NB4 (cell line): ENCODE measurements at regions not wholly inside any gene's neighbourhood (a gene's known extent, or its start where the extent isn't known, plus 50 kb on each side); places are given as distances from the start of the nearest gene placed in this dataset.
"Not testable (repeated sequence)": the region's sequence is repeated elsewhere in the genome, so short reads cannot be mapped to it uniquely, and the experiment has no call there.

Experiments used
- DNase-seq: peaks from one replicate; pipeline ENCODE4 v3.0.0; 2010; ENCODE audit warnings: low read depth
- H3K4me3 ChIP-seq: one replicate; pipeline ENCODE4 v1.5.1; 2011; ENCODE audit warnings: mild to moderate bottlenecking, low read depth, low read length, moderate library complexity
- MYC ChIP-seq: IDR thresholded peaks from 2 replicates; pipeline ENCODE4 v1.6.1; 2011; ENCODE audit warnings: low read depth, low read length
- POLR2A ChIP-seq: IDR thresholded peaks from 2 replicates; pipeline ENCODE4 v1.6.1; 2011; ENCODE audit warnings: mild to moderate bottlenecking; ENCODE audit not compliant: insufficient read length; ENCODE audit errors: extremely low read depth
- TF ChIP-seq, protein P1 (sequence below): IDR thresholded peaks from one replicate; pipeline ENCODE4 v1.5.1; 2012; ENCODE audit warnings: low read depth, low read length
- TF ChIP-seq, protein P2 (sequence below): IDR thresholded peaks from 2 replicates; pipeline ENCODE4 v1.6.1; 2011; ENCODE audit warnings: low read depth, low read length

DNA sequence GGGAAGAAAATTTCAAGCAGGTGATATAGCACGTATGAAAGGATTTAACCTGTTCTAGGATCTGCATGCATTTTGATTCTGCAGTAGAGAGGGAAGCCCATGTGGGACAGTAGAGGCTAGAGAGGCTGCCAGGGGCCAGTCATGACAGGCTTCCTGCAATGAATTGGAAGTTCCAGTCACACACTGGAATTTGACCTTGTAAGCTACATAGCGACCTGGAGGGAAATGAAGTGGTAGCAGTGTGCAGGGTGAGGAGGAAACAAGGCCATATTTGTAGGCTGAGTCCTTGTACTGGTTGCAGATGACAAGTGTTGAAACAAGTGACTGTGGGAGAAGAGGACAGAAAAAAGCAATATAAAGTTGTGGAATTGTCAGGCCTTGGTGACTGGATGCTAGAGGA lies 58.6 kb upstream of the OLIG3 start:
- DNase-seq = no peak
- TF ChIP-seq, protein P1, sequence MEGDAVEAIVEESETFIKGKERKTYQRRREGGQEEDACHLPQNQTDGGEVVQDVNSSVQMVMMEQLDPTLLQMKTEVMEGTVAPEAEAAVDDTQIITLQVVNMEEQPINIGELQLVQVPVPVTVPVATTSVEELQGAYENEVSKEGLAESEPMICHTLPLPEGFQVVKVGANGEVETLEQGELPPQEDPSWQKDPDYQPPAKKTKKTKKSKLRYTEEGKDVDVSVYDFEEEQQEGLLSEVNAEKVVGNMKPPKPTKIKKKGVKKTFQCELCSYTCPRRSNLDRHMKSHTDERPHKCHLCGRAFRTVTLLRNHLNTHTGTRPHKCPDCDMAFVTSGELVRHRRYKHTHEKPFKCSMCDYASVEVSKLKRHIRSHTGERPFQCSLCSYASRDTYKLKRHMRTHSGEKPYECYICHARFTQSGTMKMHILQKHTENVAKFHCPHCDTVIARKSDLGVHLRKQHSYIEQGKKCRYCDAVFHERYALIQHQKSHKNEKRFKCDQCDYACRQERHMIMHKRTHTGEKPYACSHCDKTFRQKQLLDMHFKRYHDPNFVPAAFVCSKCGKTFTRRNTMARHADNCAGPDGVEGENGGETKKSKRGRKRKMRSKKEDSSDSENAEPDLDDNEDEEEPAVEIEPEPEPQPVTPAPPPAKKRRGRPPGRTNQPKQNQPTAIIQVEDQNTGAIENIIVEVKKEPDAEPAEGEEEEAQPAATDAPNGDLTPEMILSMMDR = no peak
- TF ChIP-seq POLR2A = no peak
- TF ChIP-seq, protein P2, sequence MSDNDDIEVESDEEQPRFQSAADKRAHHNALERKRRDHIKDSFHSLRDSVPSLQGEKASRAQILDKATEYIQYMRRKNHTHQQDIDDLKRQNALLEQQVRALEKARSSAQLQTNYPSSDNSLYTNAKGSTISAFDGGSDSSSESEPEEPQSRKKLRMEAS = no peak
- TF ChIP-seq MYC = no peak

DNA sequence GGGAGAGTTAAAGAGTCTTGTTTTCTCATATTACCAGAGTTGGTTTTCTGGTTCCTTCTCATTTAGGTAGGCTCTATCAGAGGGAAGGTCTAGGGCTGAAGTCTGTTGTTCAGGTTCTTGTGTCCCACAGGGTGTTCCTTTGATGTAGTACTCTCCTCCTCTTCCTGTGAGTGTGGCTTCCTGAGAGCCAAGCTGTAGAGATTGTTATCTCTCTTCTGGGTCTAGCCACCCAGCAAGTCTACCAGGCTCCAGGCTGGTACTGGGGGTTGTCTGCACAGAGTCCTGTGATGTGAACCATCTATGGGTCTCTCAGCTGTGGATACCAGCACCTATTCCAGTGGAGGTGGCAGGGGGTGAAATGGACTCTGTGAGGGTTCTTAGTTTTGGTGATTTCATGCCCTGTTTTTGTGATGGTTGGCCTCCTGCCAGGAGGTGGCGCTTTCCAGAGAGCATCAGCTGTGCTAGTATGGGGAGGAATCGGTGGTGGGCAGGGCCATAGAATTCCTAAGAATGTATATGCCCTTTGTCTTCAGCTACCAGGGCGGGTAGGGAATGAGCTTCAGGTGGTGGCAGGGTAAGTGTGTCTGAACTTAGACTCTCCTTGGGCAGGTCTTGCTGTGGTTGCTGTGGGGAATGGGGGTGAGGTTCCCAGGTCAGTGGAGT lies 65.5 kb upstream of the OLIG3 start:
- DNase-seq, H3K4me3 ChIP-seq: not testable (repeated sequence)

More for the DNA sequence above, 58.6 kb upstream of the OLIG3 start:
- H3K4me3 ChIP-seq = no peak overlapping the region

DNA sequence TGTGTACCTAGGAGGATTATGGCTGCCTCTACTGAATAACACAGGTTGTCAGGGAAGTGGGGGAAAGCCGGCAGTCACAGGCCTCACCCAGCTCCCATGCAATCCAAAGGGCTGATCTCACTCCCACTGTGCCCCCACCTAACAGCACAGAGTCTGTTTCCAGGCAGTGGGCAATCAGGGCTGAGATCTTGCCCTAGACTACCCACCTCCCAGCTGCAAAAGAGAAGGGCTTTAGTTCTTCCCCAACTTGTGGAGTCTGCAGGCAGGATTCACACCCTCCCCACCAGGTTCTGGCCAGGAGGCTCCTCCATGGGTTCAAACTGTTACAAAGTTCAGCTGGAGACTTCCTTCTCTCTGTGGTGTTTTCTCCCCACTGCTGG lies 66.0 kb upstream of the OLIG3 start:
- H3K4me3 ChIP-seq = no peak overlapping the region
- TF ChIP-seq MYC = no peak
- TF ChIP-seq, protein P1 = no peak
- TF ChIP-seq POLR2A = no peak
- TF ChIP-seq, protein P2 = no peak
- DNase-seq = no peak

DNA sequence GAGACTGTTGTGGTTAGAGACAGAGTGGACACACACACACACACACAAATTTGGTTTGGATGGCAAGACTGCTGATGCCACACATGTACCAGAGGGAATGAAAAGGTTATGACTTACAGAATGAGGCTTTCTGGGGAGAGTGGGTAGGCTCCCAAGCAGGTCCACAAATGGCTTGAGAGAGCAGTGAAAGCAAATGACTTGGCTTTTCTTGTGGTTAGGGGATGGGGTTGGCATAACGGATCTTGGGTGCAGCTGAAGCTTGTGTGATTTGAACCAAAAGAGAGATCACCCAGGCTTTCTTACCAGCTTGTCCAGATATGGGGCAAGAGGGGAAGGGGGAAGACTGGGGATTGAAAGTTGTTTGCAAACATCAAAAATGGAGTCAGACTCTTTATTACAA lies 73.9 kb upstream of the OLIG3 start:
- H3K4me3 ChIP-seq = no peak overlapping the region
- TF ChIP-seq MYC = no peak
- TF ChIP-seq, protein P2 = no peak
- TF ChIP-seq, protein P1 = no peak
- TF ChIP-seq POLR2A = no peak
- no peak for DNase-seq

DNA sequence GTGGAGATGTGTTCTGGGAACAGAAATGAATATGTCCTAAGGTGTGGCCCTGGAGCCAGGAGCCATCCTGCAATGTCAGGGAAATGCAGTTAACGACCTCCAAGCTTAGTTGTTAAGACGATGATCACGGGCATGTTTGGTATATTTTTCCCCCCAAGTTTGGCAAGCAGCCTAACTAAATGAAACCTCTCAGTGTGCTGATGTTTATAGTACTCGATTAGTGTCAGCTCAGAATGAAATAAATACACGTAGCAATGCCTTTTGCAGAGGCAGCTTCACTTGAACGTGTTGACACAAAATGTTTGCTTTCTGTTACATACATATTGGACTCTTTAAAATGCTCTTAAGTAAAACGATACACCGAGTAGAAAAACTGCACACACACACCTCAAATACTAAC lies 76.2 kb upstream of the OLIG3 start:
- H3K4me3 ChIP-seq = no peak overlapping the region
- no peak for DNase-seq
- TF ChIP-seq POLR2A = no peak
- no peak for TF ChIP-seq MYC
- TF ChIP-seq, protein P1 = no peak
- TF ChIP-seq, protein P2 = no peak

DNA sequence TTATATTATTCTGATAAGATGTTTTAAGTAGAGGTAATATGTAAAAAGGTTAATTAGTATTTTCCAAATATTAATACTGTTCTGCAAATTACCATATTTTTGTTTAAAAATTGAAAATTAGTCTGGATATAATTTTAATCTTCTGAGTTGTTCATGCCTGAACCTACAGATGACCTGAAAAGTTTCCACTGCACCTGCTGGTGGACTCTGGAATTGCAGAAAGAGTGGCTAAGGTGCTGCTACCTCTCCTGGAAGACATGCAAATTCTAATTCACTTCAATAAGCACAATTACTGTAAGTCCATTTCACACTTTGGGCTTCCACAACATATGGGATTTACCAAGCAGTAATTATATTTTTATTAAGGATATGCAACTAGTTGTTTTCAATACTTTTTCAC lies 77.7 kb upstream of the OLIG3 start:
- TF ChIP-seq, protein P1 = peak; percentile 79
- TF ChIP-seq MYC = no peak
- peak; percentile 47 for DNase-seq
- H3K4me3 ChIP-seq = no peak overlapping the region
